Epithelial cell of prostate (primary cell): ENCODE measurements at regions not wholly inside any gene's neighbourhood (a gene's known extent, or its start where the extent isn't known, plus 50 kb on each side); places are given as distances from the start of the nearest gene placed in this dataset.
"Not testable (repeated sequence)": the region's sequence is repeated elsewhere in the genome, so short reads cannot be mapped to it uniquely, and the experiment has no call there.

Experiments
- DNase-seq: peaks from one replicate; pipeline ENCODE4 v3.0.0-alpha.2; 2011; ENCODE audit warnings: low read depth, low spot score
- H3K27ac ChIP-seq: fragments of 450-650 bp; 2 replicates; pipeline ENCODE4 v1.5.1; 2017; ENCODE audit warnings: mild to moderate bottlenecking

DNA sequence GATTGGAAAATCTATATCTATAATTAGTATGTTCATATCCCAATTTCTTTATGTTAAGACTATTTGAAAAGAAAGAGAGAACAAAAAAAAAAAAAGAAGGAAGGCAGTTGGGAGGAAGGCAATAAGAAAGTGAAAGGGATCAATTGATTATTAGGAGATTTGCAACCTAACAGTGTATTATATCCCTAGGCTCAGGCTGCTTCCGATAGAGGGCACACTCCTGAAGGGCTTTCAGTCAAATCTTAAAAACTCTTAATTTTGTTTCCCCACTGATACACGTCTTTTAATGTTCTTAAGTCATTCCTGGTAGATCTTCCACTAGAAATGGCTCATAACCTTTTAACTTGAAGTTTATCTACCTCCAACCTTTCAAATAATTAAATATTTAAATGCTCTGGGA, 763.9 kb downstream of the BCL11A start:
- H3K27ac ChIP-seq, result no peak overlapping the region
- DNase-seq, result no peak

DNA sequence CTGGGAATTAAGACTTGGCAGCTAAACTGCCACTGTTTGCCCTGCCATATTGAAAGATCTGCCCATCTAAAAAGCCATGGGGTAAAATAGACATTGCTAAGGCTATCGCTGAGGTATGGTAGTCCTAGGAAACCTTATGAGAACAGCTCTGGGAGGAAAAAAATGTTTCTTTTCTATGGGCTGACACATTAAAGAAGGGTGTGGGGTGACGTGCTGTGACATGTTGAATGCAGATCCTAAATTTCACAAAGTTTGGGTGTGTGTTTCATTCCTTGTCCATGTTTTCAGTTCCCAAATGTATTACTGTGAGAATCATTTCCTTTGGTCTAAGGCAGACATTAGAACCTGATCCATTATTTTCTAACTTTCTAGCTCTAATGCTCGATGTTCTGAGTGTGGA, 766.4 kb downstream of the BCL11A start:
- DNase-seq, result no peak
- H3K27ac ChIP-seq, result peak overlapping the region; percentile 25

DNA sequence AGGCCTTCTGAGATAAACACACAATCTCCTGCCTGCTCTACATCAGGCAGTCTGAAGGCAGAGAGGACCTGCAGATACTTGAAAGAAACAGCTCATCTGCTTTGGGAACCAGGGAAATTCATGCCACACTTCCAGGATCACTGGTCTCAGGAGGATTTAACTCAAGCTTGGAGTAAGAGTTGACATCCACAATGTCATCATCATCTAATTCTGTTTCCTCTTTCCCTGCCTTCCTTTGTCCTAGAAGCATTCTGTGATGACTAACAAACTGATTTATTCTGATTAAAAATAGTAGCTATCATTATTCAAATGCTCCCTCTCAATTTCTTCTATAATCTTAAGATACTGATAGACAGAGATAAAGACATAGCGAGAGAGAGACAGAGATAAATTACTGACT, 766.8 kb downstream of the BCL11A start:
- peak overlapping the region; percentile 25 for H3K27ac ChIP-seq

DNA sequence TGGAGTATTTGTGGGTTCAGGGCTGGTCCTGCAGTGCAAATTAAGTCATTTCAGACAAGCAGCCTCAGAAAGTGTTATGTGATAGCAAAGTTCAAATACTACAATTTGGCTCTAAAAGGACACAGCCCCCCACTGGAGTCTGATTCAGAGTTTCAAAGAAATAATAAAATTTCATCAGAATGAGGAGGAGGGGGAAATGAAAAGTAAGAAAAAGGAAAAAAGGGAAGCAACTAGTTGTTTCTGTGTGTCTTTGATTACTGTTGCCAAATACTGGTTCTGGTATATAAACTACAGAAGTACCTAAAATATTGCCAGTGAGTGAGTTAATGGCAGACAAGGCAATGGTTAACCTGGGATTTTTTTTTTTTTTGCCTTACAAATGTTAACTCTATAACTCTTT, 773.9 kb downstream of the BCL11A start:
- H3K27ac ChIP-seq, result no peak overlapping the region
- DNase-seq, result no peak

More for the DNA sequence above, 766.8 kb downstream of the BCL11A start:
- no peak for DNase-seq

DNA sequence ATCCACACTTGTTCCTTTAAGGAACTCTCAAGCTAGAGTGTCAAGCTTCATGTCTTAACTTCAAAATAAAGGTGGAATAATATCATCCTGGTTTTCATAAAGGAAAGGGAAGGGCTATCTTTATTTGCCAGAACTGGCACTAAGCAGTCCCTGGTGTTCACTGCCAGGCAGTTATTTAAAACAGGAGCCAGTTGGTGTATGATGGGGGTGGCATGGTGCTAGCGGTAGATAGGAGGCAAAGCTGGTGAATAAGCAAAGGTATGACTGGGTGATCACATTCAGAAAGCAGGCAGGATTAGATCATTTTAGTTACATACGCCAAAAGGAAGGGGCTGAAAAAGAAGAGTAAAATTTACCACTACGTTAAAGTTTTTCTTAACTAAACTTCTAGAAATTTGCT, 776.3 kb downstream of the BCL11A start:
- no peak for DNase-seq
- no peak overlapping the region for H3K27ac ChIP-seq

DNA sequence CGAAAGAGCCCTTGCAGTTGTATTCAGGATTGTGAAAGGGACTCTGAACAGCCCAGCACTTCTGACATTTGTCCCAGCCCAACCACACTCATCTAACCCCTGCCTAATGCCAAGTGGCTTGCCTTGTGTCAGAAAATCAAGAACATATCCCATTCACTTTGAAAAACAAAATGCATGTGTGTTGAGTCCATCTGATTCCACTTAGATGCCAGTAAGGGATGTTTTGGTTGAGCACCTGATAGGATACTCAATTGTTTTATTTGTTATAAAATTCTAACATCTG, 776.8 kb downstream of the BCL11A start:
- no peak overlapping the region for H3K27ac ChIP-seq
- DNase-seq, result no peak

DNA sequence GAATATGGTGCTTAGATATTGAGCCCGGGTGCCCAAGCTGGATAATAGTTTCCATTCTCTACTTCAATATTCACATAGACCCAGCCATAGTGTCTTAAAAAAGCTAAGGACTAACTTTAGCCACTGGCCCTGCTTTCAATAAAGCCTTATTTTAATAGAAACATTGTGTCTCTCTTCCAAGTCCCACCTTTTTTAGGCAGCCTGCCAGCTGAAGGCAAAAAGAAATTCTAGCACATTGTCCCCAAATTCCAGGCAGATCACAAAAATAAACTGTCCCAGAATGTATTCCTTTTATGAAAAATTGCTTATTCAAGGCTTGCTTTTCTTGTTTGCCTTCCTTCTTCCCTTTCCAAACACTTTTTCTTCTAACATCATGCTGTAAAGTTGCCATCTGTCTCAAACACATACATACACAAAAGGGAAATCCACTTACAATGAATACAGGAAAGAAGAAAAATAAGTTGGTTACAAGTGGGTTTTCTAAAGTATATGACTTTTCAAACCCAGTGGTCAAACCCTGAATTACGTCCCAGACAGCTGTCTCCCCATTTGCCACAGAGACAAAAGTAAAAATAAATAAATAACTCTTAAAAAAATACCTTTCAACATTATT, 778.5 kb downstream of the BCL11A start:
- no peak for DNase-seq

DNA sequence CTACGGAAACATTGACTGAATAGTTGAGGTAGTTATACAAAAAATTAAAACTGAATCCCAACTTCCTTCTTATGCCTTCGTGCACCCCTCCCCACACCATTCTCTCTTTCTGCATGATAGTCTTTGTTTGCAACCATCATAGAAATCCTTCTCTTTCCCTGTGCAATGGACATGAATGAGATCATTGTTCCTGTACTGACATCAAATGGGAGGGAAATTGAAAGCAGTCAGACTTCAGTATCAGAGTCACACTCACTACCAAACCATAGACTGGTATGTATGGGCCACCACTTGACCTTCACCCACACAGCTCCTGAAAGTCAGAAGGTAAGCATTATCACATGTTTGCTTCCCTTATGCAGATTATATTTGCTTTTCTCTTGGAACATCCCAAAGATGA, 782.8 kb downstream of the BCL11A start:
- no peak for DNase-seq
- H3K27ac ChIP-seq, result no peak overlapping the region

More for the DNA sequence above, 778.5 kb downstream of the BCL11A start:
- H3K27ac ChIP-seq, result no peak overlapping the region

DNA sequence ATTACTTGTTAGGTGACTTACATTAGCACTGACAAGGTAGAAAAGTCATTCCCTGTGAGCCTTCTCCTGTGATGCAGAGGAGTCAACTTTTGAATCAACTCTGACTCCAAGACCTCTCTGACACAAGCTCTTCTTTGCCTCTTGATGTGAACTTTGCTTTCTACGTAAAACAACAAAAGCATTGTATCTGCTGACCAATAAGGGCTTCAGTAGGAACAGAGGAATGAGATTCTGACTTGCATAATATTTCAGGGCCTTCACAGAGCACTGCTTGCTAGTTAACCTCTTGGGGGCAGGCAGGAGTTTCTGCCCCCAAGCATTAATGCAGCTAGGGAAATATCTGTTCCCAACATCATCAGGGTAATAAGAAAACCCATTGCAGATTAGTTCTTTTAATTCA, 791.5 kb downstream of the BCL11A start:
- DNase-seq, result no peak
- no peak overlapping the region for H3K27ac ChIP-seq

DNA sequence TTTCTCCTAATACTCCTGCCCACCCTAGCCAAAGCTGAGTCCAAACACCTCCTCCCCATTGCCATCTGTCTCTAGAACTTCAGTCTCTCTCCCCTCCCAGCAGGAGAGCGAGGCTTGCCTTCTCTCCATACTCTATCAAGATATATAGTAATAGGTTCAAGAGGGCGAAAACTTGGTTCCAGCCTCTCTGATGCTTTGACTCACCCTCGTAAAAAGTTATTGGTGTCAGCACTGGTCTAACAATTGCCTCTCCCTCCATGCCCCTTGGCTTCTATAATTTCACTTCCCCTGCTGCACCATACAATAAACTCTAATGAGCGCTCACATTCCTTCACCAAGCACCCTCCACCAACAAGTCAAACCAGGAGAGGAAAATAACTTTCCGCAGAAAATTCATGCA, 797.3 kb downstream of the BCL11A start:
- H3K27ac ChIP-seq, result no peak overlapping the region
- DNase-seq, result no peak

DNA sequence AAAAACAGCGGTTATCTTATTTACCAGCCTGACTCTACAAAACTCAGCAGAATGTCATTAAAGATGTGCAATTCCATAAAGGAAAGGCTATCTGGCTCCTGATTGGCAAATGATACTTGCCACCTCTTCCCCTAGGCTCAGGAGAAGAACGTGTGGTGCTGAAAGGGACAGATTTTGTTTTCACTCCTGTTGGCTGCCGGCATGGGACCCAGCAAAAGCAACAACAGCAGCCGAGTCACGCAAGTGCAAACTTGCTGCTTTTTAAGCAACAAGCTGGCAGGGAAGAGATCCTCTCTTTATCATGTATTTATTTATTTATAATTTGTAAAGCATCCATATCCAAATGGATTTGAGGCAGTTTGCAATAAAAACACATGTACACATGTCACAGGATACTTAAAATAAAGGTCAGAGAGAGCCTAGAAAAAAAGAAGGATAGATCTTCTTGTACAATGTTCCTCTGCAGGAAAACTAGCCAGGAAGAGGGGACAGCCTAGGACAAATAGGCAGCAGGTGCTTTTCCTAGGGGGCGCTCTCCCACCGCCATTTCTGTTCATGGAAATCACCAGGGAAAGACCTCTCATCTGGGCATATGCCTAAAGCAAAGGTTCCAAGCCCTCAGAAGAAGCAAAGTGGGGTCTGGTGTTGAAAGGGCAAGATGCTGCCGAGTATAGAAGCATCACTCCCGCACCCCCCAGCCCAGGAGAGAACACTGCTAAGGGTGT, 799.3 kb downstream of the BCL11A start:
- no peak overlapping the region for H3K27ac ChIP-seq
- DNase-seq, result no peak

DNA sequence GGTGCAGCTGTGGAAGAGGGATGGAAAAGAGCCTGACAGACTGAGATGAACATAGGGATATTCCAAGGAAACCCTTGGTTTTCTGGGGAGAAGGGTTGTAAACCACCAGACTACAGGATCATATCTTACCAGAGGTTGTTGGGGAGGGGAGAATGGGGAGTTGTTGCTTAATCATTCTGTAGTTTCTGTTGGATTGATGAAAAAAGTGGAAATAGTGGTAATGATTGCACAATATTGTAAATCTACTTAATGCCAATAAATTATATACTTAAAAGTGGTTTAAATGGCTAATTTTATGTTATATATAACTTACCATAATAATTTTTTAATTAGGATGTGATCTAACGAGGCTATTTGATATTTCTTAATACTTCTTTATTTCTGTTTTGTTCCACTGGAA, 800.9 kb downstream of the BCL11A start:
- no peak overlapping the region for H3K27ac ChIP-seq
- DNase-seq, result no peak

DNA sequence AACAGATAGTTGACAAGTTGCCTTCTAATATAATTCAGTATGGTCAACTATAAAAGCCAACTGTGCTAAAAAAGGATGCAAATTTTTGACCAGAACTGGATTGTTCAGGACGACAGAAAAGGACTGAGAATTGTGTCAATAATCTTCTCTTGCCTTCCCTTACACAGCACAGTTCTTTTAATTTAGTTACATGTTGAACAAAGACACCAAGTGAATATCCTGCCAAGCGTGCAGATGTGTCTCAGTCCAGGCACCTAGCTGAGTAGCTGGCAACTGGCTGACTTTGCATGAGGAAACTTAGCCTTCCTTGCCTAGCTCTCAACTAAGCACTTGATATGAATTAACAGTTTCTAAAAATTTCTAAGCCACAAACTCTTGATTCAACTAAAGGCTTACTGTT, 801.4 kb downstream of the BCL11A start:
- no peak for DNase-seq

DNA sequence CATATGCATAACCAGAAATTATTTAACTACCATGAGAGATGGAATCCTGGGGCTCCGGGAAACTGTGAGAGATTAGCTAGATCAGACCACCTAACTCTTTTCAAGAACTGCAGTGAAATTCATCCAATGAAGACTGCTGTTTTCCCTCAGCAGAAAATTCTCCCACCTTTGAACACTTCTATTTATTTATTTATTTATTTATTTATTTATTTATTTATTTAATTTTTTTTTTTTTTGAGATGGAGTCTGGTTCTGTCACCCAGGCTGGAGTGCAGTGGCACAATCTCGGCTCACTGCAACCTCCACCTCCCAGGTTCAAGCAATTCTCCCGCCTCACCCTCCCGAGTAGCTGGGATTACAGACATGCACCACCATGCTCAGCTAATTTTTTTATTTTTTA, 802.2 kb downstream of the BCL11A start:
- not testable (repeated sequence) for DNase-seq, H3K27ac ChIP-seq

More for the DNA sequence above, 801.4 kb downstream of the BCL11A start:
- H3K27ac ChIP-seq, result no peak overlapping the region

DNA sequence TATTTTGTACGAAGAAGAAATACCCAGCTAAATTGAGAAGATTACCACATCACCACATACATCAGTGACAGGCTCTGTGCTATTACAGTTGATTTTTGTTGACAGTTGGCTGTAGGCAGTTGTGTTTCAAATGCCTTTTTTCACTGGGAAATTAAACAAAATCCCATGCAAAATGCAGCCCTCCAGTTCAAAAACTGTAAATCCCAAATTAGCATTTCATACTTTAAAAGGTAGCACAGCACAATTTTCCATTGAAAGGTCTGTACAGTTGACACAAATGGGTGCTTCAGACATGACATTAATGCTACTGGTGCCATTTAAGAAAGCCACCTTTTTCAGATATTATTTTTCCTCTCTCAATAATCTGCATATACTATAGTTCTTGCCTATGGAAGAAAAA, 807.2 kb downstream of the BCL11A start:
- DNase-seq, result no peak
- no peak overlapping the region for H3K27ac ChIP-seq

DNA sequence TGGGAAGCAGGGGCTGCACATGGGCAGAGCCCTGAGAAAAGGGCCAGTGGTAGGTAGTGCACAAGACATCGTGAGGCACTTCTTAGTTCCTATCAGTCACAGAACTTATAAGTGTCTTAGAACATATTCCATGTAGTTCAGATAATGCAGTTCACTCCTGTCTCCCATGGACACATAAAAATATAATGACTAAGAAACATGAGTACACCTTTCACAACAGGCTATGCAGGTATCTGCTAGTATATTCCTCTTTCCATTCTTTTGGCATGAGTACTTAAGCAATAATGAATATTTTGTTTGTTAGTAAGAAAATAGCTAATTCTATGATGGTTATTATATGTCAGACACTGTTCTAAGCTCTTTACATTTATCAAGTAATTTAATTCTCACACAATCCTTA, 808.4 kb downstream of the BCL11A start:
- no peak overlapping the region for H3K27ac ChIP-seq
- DNase-seq, result peak; percentile 31

DNA sequence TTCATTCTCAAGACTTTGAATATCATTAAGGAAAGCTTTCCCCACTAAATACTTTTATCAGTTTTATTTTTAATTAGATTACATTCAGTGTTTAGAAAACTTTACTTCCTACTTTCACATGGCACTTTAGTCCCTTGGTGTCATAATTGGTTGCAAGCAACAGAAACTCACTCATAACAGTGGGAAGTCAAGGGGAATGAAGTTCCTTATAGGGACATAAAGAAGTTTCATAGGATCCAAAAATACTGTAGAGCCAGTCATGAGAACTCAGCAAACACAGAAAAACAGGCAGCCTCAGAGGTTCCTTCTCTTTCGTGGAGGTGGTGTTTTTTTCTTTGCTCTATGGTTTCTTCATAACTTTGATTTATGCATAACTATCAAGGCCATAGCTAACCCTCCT, 809.0 kb downstream of the BCL11A start:
- DNase-seq, result no peak
- H3K27ac ChIP-seq, result no peak overlapping the region

DNA sequence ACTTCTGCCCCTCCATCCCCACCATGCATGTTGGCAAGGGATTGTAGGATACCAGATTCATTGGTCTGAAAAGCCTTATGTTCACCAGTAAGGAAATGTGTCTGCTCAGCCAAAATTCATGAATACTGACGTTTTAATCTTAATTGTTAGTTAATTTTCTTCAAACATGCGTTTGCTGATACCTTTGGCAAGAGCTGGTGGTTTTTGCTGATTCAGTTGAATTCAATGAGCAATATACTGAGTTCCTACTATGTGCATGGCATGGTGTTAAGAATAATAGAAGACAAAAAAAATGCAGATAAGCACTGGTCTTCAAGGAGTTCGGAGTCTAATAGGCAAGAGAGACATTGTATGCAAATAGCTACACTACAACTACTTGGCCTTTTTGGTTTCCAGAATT, 811.6 kb downstream of the BCL11A start:
- no peak overlapping the region for H3K27ac ChIP-seq
- DNase-seq, result no peak

DNA sequence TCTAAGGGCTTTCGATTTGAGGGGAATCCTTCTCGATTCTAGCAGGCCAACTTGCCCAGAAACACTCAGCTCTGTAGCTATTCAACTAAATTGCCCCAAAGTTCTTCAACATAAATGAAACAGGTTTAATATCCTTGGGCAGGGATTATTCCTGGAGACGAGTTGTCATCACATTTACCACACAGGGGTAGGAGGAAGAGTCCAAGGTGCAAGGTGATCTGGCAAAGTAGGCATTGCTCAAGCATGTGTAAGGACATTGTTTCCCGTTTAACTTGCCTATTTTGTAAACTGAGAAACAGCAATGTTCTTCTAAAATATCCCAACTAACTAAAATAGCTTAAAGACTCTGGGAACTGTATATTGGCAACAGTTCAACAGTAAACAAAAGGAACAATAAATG, 814.3 kb downstream of the BCL11A start:
- DNase-seq, result no peak
- H3K27ac ChIP-seq, result no peak overlapping the region

DNA sequence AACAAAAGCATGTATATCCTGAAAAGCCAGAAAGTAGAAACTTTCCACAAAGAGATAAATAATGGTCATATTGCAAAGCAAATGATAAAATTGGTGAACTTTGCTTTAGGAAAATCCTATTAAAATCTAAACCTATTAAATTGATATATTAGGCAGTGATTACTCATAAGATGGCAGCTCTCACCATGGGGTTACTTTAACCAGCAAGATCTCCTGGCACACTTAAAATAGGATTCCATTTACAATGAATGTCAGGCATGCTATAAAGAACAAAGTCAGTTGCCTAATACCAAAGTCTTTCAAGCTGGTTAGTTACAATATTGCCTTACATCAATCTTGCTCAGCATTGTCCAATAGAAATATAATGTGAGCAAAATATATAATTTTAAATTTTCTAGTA, 816.2 kb downstream of the BCL11A start:
- H3K27ac ChIP-seq, result no peak overlapping the region
- DNase-seq, result no peak

DNA sequence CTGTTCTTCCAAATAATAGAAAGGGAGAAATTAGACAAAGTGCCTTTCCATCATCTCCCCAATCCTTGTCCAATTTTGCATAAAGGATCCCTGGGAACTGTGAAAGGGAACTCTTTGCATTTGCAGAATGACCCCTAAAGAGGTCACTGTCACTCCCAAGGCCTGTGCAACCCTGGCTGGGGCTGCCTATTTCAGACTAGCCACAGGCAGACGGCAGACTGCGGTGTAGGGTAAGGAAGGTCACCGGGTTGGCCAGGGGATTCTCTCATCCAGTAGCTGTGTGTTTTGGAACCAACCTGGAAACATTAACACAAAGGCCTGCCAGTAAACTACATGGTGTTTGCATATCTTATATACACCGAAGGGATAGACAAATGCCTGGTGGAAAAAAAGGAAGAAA, 818.7 kb downstream of the BCL11A start:
- H3K27ac ChIP-seq, result no peak overlapping the region
- no peak for DNase-seq

DNA sequence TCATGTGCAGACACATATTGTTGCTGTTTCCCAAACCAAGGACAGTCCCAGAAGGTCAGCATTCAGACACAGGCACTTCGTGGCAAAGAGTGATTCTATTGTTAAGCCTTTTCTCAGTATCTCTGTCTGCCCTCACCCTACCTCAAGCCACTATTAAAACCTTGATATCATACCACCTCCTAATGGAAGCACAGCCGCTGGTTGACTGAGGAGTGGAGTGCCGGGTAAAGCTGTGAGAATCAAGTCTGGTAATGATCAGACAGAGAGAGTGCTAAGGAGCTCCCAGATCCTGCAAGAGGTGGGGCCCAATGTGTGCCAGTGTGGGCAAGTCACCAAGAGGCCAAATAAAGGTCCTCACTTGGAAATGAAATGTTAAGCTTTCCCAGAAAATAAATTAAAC, 819.5 kb downstream of the BCL11A start:
- no peak for DNase-seq
- no peak overlapping the region for H3K27ac ChIP-seq

DNA sequence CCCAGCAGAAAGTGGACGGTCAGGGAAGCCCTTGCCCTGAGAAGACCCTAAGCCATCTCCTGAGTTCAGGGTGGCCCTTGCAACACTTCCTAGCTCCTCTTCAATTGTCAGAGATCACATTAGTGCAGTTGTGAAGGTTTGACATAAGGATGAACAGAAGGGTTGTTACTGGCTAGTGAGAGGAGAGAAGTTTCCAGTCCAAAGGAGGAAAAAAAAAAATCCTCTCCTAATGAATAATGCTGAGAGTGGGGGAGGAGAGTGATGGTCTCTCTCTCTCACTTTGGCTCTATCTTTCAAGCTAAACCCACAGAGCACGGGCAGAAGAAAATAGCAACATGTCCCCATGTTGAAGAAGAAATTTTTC, 819.9 kb downstream of the BCL11A start:
- no peak for DNase-seq
- no peak overlapping the region for H3K27ac ChIP-seq
